GM23338 (cell line): ENCODE measurements at regions not wholly inside any gene's neighbourhood (a gene's known extent, or its start where the extent isn't known, plus 50 kb on each side); places are given as distances from the start of the nearest gene placed in this dataset.

ENCODE experiments used
- EZH2 ChIP-seq: fragments of 200-600 bp; sonication (generic); IDR thresholded peaks from one replicate; pipeline ENCODE4 v1.8.0; 2017; ENCODE audit warnings: antibody characterized with exemption, mild to moderate bottlenecking, low read depth; ENCODE audit not compliant: unreplicated experiment
- EZH2phosphoT487 ChIP-seq: fragments of 200-600 bp; sonication (generic); IDR thresholded peaks from one replicate; pipeline ENCODE4 v1.8.1; 2018; ENCODE audit warnings: antibody characterized with exemption; ENCODE audit not compliant: unreplicated experiment
- POLR2AphosphoS5 ChIP-seq: IDR thresholded peaks from 2 replicates; pipeline ENCODE4 v1.6.1; 2016; ENCODE audit warnings: antibody characterized with exemption, low read depth
- ZNF114 ChIP-seq: fragments of 250-450 bp; sonication (Bioruptor Pico); IDR thresholded peaks from 2 replicates; pipeline ENCODE4 v1.5.0; 2020; ENCODE audit warnings: mild to moderate bottlenecking, moderate library complexity
- TF ChIP-seq, protein P1 (sequence below), 2 experiments: fragments of 200-600 bp in 1 of 2; sonication (generic) in 1 of 2; conservative IDR thresholded peaks; 2 replicates each; pipeline versions ENCODE4 v1.5.1 to v1.6.1; 2016 to 2017; ENCODE audit warnings: antibody characterized with exemption in 2 of 2, low read depth in 2 of 2, mild to moderate bottlenecking in 2 of 2, moderate library complexity in 1 of 2
- TF ChIP-seq, protein P2 (sequence below): fragments of 250-450 bp; sonication (Bioruptor Pico); IDR thresholded peaks from 2 replicates; pipeline ENCODE4 v1.5.0; 2020; ENCODE audit warnings: mild to moderate bottlenecking, moderate library complexity

DNA sequence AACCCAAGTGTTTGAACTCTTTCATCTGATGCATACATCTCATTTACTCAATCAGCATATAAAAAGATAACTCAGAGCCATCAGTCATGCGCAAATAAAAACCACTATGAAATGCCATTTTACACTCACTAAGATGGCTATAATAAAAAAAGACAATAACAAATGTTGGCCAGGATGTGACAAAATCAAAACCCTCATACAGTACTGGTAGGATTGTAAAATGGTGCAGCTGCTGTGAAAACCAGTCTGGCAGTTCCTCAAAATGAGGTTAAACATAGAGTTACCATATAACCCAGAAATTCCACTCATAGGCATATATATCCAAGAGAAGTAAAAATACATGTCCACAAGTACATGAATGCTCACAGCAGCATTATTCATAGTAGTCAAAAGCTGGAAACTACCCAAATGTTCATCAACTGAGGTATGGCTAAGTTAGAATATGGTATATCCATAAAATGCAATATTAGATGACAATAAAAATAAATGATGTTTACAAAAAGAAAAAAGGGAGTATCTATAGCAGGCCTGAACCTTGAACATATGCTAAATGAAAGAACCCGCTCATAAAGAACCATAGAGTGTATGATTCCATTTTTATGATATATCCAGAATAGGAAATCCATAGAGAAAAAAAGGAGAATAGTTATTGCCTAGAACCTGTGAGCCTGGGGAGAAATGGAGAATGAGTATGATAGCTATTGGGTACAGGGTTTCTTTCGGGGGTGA lies 265.1 kb downstream of the SIPA1L2 start:
- TF ChIP-seq, protein P1, sequence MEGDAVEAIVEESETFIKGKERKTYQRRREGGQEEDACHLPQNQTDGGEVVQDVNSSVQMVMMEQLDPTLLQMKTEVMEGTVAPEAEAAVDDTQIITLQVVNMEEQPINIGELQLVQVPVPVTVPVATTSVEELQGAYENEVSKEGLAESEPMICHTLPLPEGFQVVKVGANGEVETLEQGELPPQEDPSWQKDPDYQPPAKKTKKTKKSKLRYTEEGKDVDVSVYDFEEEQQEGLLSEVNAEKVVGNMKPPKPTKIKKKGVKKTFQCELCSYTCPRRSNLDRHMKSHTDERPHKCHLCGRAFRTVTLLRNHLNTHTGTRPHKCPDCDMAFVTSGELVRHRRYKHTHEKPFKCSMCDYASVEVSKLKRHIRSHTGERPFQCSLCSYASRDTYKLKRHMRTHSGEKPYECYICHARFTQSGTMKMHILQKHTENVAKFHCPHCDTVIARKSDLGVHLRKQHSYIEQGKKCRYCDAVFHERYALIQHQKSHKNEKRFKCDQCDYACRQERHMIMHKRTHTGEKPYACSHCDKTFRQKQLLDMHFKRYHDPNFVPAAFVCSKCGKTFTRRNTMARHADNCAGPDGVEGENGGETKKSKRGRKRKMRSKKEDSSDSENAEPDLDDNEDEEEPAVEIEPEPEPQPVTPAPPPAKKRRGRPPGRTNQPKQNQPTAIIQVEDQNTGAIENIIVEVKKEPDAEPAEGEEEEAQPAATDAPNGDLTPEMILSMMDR (conservative IDR thresholded peaks at IDR 0.05; ENCODE audit: low read depth in 2 of 2): no peak
- no peak for TF ChIP-seq POLR2AphosphoS5
- no peak for TF ChIP-seq EZH2phosphoT487
- no peak for TF ChIP-seq EZH2
- TF ChIP-seq, protein P2, sequence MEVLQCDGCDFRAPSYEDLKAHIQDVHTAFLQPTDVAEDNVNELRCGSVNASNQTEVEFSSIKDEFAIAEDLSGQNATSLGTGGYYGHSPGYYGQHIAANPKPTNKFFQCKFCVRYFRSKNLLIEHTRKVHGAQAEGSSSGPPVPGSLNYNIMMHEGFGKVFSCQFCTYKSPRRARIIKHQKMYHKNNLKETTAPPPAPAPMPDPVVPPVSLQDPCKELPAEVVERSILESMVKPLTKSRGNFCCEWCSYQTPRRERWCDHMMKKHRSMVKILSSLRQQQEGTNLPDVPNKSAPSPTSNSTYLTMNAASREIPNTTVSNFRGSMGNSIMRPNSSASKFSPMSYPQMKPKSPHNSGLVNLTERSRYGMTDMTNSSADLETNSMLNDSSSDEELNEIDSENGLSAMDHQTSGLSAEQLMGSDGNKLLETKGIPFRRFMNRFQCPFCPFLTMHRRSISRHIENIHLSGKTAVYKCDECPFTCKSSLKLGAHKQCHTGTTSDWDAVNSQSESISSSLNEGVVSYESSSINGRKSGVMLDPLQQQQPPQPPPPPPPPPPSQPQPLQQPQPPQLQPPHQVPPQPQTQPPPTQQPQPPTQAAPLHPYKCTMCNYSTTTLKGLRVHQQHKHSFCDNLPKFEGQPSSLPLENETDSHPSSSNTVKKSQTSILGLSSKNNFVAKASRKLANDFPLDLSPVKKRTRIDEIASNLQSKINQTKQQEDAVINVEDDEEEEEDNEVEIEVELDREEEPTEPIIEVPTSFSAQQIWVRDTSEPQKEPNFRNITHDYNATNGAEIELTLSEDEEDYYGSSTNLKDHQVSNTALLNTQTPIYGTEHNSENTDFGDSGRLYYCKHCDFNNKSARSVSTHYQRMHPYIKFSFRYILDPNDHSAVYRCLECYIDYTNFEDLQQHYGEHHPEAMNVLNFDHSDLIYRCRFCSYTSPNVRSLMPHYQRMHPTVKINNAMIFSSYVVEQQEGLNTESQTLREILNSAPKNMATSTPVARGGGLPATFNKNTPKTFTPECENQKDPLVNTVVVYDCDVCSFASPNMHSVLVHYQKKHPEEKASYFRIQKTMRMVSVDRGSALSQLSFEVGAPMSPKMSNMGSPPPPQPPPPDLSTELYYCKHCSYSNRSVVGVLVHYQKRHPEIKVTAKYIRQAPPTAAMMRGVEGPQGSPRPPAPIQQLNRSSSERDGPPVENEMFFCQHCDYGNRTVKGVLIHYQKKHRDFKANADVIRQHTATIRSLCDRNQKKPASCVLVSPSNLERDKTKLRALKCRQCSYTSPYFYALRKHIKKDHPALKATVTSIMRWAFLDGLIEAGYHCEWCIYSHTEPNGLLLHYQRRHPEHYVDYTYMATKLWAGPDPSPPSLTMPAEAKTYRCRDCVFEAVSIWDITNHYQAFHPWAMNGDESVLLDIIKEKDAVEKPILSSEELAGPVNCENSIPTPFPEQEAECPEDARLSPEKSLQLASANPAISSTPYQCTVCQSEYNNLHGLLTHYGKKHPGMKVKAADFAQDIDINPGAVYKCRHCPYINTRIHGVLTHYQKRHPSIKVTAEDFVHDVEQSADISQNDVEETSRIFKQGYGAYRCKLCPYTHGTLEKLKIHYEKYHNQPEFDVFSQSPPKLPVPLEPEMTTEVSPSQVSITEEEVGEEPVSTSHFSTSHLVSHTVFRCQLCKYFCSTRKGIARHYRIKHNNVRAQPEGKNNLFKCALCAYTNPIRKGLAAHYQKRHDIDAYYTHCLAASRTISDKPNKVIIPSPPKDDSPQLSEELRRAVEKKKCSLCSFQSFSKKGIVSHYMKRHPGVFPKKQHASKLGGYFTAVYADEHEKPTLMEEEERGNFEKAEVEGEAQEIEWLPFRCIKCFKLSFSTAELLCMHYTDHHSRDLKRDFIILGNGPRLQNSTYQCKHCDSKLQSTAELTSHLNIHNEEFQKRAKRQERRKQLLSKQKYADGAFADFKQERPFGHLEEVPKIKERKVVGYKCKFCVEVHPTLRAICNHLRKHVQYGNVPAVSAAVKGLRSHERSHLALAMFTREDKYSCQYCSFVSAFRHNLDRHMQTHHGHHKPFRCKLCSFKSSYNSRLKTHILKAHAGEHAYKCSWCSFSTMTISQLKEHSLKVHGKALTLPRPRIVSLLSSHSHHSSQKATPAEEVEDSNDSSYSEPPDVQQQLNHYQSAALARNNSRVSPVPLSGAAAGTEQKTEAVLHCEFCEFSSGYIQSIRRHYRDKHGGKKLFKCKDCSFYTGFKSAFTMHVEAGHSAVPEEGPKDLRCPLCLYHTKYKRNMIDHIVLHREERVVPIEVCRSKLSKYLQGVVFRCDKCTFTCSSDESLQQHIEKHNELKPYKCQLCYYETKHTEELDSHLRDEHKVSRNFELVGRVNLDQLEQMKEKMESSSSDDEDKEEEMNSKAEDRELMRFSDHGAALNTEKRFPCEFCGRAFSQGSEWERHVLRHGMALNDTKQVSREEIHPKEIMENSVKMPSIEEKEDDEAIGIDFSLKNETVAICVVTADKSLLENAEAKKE (CRISPR knock-in tag): no peak
- TF ChIP-seq ZNF114 (CRISPR knock-in tag): no peak
